HG02981 (cell line): ENCODE measurements at regions not wholly inside any gene's neighbourhood (a gene's known extent, or its start where the extent isn't known, plus 50 kb on each side); places are given as distances from the start of the nearest gene placed in this dataset.

Experiments
- ATAC-seq: cut with Tn5 transposase; IDR thresholded peaks from one replicate; pipeline ENCODE4 v1.9.1; 2021; ENCODE audit warnings: mild to moderate bottlenecking, moderate library complexity; ENCODE audit not compliant: unreplicated experiment

DNA sequence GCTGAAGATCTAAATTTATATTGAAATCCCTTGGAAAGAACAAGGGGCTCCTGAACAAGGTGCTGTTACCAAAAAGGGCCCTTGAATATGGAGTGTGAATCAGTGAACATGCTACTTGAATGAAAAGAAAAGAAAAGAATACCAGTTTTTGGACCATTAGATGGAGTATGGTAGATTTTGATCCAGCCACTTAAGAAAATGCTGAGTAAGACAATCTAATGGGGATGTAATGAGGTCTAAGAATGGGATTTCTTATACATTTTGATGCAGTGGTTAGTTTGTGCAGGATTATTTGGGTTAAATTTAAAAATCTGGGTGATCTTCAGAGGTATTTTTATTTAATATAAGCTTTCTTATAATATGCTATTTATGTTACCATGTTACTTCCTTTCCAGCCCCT is 2003.0 kb upstream of the LRRTM1 start:
- no peak for ATAC-seq

DNA sequence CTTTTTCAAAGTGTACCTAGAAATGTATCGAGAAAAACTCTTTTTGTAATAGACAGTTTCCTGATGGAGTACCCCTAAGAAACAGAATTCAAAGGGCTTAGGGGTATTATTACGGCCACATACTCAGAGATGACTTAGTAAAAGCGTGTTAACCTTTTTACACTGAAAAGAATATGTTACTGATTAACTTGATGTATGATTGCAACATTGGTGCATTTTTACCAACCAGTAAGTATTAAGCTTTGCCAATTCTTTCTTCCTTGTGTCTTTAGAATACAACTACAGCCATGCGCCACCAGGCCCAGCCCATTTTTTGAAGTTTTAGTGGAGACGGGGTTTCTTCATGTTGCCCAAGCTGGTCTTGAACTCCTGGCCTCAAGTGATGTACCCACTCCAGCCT is 1997.0 kb upstream of the LRRTM1 start:
- no peak for ATAC-seq

DNA sequence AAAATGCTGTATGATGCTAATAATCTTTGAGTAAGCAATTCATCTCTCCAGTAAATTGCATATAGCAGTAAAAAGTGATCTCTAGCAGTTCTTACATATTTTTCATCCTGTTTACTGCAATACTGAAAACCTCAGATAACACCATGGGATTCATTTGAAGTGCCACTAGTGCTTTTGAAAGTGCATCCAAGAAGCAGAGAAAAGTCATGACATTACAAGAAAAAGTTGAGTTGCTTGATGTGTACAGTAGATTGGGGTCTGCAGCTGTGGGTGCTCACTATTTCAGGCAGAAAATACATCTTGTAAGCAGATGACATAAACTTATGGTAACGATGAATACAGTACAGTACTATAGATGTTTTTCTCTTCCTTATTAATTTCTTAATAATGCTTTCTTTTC is 1984.9 kb upstream of the LRRTM1 start:
- no peak for ATAC-seq

DNA sequence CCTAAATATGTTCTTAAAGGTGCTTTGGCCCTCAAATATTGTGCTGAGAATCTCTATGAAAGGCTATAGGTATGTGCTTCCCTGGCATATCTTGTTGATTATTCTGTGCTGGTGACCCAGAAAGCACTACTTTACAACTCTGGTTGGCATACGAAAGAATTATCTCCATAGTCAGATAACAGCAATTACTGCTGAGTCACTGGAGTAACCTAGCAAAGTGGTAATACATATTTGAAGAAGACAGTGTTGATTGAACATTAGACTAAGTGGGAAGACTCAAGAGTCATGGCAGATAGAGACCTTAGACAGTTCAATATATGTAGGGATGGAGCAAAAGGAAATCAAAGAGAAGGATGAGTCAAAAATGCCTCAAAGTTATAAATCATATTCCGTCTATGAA is 1978.5 kb upstream of the LRRTM1 start:
- ATAC-seq = no peak

DNA sequence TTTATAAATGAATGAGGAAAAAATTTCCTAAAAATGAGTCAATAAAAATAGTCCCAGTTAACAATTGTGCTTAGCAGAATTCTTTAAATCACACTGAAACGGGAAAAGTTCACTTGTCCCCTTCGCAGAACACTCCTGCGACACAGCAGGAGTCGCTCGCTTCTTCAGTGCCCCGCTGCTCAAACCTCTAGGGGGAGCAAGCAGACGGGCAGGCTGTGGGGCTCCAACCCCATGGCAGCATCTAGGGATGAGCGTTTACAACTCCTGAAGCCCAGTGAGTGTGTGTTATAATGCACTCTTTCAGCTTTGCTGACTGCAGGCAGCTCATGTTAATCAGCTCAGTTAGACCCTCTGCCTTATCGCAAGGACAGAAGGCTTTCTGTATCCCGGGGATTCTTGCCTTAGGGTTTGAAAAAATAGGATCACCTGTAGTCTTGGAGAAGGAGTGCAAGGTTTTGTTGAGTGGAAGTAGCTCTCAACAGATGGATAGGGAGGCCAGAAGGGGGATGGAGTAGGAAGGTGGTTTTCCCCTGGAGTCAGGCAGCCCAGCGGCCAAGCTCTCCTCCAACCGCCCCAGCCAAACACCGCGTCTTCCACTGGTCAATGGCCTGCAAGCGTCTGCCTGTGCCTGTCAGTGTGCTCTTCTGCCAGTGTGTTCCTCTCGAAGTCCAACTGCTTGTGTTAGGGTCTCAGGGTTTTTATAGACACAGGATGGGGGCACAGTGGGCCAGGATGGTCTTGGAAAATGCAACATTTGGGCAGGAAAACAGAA is 1977.7 kb upstream of the LRRTM1 start:
- no peak for ATAC-seq

DNA sequence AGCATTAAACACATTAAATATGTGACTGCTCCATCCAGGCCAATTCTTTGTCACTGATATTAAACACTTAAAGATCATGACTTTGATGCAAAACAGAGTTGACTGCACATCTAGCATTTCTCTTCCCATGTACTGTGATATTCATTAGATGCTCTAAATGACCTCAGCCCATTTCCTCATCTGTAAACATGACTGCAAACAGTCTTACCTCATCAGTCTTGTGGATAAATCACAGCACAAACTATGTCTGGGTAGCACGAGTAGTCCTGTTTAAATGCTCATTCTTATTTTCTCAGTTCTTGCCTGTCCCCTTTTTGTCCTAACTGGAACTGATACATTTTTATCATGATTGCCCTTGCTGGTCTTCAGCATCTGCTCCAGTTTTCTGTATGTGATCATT is 1974.8 kb upstream of the LRRTM1 start:
- ATAC-seq = no peak

DNA sequence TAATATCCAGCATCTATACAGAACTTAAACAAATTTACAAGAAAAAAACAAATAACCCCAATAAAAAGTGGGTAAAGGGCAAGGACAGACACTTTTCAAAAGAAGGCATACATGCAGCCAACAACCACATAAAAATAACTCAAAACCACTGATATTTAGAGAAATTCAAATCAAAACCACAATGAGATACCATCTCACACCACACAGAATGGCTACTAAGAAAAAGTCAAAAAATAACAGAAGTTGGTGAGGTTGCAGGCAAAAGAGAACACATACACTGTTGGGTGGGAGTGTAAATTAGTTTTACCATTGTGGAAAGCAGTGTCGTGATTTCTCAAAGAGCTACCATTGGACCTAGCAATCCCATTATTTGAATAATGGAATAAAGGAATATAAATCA is 1973.9 kb upstream of the LRRTM1 start:
- no peak for ATAC-seq

DNA sequence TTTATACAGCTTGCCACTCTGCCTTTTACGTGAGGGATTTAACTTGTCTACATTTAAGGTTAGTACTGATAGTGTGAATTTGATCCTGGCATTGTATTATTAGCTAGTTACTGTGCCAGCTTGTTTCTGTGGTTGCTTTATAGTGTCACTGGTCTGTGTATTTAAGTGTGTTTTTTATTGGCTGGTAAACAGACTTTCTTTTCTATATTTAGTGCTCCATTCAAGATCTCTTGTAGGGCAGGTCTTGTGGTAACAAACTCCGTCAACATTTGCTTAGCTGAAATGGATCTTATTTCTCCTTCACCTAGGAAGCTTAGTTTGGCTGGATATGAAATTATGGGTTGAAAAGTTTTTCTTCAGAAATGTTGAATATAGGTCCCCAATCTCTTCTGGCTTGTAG is 1971.0 kb upstream of the LRRTM1 start:
- no peak for ATAC-seq

DNA sequence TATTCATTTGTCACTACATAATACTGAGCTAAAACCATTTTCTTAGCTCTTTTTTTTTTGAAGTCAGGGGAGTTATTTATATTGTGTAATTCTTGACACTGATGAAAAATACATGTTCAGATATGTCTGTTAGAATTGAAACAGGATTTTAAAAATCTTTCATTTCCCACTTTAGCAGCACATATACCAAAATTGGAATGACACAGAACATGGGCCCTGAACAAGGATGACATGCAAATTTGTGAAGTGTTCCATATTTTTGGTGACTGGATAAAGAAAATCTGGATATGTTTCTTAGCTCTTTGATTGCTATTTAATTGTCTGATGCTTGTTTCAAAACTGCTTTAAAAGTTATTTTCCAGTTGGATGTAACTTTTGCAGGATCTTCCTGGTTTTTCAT is 1963.9 kb upstream of the LRRTM1 start:
- no peak for ATAC-seq

DNA sequence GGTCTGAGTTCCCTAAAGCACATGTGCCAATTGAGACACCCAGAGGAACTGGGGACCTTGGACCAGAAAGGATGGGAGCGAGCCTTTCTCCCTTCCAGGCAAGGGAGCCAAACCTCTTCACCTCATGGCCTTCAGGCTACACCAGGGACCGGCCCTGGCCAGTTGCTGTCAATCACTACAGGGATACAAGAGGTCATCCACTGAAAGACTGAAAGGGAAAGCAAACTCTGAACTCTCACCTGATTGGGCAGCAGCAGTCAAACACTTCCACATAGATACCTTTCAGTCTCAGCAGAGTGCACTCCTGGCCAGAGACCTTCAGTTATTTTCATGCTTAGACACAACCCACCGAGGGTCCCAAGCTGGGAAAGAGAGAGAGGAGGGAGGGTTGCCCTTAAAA is 1956.0 kb upstream of the LRRTM1 start:
- ATAC-seq = no peak

DNA sequence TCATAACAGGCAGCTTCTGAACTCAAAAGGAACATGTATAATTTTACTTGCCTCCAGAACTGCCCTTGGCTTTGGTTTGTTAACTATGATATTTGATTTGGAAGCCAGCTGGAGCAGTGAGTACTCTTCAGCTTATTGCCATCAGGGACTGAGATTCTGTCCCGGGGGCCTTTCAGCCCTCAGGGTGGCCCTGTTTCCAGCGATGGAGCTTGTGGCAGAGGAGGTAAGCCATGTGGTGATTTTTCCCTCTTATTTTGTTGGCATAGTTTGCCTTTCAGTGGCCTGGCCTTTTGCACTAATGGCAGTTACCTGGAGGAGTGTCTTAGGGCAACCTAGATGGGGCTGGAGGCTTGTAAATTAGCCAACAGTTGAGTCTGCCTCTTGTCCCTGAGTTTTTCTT is 1955.0 kb upstream of the LRRTM1 start:
- no peak for ATAC-seq

DNA sequence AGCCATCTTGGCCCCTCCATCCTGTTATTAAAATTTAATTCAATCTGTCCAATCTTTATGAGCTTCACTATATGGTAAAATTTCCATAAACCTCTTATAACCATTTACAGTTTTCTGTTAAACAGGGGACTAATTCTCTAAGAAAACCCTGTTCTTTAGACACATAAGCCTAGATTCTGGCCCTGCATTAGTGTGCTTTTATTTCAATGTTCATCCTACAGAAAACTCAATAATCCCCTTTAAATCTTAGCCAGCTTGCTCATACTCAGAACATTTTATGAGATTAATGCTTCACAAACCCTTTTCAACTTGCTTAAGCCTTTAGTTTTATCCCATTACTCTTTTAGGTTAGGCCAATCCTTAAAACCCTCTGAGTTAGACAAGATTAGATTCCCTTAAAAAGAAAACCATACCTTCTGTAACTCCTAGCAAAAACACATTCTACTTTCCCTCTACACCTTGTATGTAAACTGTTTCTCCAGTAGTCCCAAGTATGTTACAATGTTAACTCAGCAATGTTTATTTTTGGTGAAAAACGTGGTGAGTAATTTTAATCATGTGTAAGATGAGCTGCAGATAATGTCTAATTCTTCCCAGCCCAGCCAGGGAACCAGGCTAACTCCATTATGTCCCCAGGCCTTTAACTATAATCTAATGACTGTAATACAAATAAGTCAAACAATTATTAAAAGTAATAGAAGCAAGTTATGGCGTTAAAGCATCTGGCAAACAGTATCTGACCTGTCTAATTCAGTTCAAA is 1953.4 kb upstream of the LRRTM1 start:
- no peak for ATAC-seq

DNA sequence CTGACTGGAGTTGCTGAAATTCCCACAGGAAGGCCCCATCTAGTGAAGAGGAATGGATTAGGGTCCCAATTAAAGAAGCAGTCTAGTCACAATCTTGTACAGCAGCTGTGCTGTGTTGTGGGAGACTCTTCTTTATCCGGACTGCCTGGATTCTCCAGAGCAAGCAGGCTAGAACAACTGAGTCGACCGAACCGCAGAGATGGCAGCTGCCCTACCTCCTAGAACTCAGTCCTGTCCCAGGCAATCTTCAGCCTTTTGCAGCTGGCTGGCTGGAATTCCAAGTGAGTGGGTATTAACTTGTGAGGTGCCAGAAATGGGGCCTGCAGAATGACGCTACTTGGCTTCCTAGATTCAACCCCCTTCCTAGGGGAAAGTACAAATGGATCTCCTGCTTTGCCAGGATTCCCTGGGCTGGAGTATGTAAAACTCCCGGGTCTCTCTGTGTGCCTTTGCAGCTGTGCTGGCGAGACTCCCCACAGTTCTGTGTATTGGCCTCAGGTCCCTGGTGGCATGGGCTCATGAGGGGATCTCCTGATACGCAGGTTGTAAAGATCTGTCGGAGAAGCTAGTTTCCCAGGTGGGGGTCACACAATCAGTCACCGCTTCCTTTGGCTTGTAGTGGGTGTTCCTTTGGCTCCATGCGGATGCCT is 1952.6 kb upstream of the LRRTM1 start:
- no peak for ATAC-seq

DNA sequence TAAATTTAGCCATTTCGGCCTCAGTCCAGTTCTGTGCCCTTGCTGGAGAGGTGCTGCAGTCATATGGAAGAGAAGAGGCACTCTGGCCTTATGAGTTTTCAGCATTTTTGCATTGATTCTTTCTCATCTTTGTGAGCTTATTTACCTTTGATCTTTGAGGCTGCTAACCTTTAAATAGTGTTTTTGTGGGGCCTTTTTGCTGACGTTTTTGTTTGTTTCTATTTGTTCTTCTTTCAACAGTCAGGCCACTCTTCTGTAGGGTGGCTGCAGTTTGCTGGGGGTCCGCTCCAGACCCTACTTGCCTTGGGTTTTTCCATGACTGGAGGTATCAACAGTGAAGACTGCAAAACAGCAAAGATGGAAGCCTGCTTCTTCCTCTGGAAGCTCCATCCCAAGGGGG is 1951.7 kb upstream of the LRRTM1 start:
- no peak for ATAC-seq

DNA sequence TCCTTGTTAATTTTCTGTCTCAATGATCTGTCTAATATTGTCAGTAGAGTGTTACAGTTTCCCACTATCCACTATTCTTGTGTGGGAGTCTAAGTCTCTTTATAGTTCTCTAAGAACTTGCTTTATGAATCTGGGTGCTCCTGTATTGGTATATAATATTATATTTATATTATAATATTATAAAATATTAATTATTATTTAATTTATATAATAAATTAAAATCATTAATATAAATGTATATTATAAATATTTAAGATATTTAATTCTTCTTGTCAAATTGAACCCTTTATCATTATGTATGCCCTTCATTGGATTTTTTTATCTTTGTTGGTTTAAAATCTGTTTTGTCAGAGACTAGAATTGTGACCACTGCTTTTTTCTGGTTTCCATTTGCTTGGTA is 1950.2 kb upstream of the LRRTM1 start:
- ATAC-seq = no peak

DNA sequence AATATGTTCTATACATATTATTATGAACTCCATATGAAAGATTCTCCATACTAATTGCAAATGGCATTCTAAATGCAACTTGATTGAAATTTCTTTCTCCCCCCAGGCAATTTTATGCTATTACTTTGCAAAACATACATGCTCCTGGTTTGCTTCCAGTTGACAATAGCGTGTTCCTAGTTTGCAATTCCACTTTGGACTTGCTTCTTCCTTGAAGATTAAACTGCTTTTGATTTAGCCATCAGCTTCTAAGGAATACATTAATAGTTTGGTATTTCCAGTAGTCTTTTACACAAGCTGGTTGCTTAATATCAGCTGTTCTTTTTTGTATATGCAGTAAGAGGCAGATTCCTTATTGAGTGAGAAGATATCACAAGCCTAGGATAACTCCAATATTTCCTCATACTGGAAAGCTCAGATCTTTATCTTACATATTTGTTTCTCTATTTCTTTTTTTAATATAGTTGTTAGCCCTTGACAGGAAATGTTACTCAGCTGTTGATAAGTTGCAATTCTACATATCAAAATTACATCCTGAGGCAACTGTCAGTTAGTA is 1941.7 kb upstream of the LRRTM1 start:
- no peak for ATAC-seq

DNA sequence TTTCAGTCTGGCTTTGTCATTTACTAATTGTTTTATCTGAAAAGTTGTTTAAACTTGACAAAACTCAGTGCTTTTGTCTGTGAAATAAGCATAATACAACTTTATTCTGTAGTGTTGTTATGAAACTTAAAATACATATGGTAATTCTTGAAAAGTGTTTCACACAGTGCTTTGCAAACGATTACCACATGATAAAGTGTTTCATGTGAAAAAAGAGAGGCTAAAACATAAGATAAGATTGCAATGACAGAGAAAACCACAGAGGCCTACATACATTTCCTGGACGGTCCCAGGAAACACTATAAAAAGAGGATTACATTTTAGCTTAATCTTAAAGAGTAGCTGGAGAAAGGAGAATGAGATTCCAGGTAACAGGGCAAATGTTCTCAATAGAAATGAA is 1934.6 kb upstream of the LRRTM1 start:
- no peak for ATAC-seq

DNA sequence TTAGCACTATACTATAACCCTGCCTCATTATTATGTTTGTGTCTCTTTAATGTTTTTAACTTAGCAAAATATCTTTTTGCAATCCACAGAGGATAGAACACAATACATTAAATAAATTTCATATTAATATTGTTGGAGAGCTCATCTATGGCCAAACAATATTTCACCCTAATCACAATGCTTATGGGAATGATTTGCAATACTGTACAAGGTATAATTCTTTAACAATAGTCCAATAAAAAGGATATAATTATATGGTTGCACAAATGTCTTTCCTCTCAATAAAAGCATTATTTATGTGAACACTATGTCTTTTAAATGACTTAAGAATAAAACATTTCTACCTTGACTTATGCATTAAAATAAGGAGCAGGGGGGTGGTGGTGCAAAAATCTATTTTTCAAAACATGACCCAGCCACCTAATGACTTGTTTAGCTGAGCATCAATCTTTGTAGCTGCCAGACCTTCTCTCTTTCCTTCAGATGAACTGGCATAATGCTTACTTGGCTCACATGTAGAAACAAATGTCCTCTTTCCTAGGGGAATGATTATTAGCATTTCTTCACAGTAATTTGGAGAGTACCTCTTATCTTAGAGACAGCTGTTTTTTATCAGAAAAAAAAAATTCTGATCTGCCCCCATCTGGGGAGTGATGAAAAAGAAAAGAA is 1933.6 kb upstream of the LRRTM1 start:
- ATAC-seq = no peak

DNA sequence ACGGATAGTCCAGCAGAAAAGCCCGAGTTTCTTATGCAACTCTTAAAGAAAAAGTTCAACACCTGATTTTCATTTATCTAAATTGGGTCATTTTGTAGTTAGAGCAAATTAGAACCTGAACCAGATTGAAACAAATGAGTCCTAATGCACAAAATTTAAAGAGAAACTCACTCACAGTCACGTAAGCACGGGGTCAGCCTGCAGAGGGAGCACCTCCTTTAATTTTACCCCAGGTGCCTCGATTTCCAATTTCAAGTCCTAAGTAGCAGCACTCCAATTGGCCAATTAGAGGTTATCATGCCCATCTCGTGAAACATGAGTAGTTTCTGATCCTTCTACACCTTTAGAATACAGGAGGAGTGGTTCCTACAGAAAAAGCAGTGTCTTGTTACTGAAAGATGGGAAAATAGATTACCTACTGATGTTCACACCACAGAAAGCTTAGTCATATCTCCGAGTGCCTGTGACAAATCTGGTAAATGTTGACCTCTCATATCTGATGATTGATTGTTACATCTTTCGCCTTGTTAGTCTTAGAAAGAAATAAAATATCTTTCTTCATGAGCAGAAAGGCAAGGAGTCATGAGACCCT is 1929.8 kb upstream of the LRRTM1 start:
- ATAC-seq = no peak

DNA sequence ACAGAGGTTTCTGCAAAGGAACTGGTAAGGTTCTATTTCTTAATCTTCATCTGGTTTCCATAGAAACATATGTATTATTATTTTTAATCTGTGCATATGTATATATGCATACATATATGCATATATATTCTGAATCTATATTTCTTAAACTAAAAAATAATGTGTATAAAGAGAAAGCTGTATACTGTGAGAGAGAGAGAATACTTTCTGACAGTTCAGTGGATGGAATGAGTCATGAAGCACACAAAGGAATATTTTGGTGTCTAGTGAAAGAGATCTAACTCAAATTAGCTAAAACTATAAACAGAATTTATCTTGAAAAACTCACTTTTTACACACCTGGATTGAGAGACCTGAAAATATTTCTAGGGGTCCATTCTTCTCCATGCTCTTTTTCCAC is 1929.3 kb upstream of the LRRTM1 start:
- ATAC-seq = no peak

DNA sequence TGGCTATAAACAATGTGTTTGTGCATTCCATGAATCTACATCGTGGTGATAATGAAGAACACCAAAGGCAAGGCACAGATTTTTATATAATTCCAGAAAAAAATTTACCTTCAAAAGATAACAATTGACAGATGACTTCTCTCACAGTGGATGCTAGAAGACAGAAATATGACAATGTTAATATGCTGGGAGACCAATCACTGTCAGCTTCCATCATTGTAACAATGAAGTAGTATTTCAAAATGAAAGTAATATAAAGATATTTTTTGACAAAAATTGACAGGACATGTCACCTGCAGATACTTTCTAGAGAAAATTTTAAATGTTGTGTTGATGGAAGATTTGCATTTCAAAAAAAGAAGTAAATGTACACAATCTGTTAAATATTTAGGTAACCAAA is 1925.9 kb upstream of the LRRTM1 start:
- no peak for ATAC-seq
